ENCODE measurements at regions not wholly inside any gene's neighbourhood (a gene's known extent, or its start where the extent isn't known, plus 50 kb on each side); places are given as distances from the start of the nearest gene placed in this dataset.

- no peak for DNase-seq
These were observed 418.0 kb upstream of the IMPG1 start for GRCh38 chr6:76490456-76490855.

GRCh38 chr6:76481101-76481500 is 408.6 kb upstream of the IMPG1 start:
- DNase-seq, result no peak

GRCh38 chr6:76472858-76473257 is 400.4 kb upstream of the IMPG1 start:
- no peak for DNase-seq

GRCh38 chr6:76466286-76466685 is 393.8 kb upstream of the IMPG1 start:
- no peak for DNase-seq

GRCh38 chr6:76465410-76465809 is 392.9 kb upstream of the IMPG1 start:
- no peak for DNase-seq

- DNase-seq, result no peak
These were observed 380.8 kb upstream of the IMPG1 start for GRCh38 chr6:76453270-76453669.

GRCh38 chr6:76451926-76452709 is 379.7 kb upstream of the IMPG1 start:
- no peak for DNase-seq

GRCh38 chr6:76448109-76448508 is 375.6 kb upstream of the IMPG1 start:
- no peak for DNase-seq

GRCh38 chr6:76441875-76442274 is 369.4 kb upstream of the IMPG1 start:
- no peak for DNase-seq

- no peak for DNase-seq
These were observed 367.3 kb upstream of the IMPG1 start for GRCh38 chr6:76439811-76440210.

GRCh38 chr6:76438768-76439167 is 366.3 kb upstream of the IMPG1 start:
- no peak for DNase-seq

- DNase-seq, result no peak
These were observed 362.7 kb upstream of the IMPG1 start for GRCh38 chr6:76435174-76435573.

GRCh38 chr6:76422511-76423213 is 350.2 kb upstream of the IMPG1 start:
- DNase-seq, result no peak

- no peak for DNase-seq
These were observed 347.6 kb upstream of the IMPG1 start for GRCh38 chr6:76420094-76420493.

GRCh38 chr6:76418560-76419223 is 346.2 kb upstream of the IMPG1 start:
- no peak for DNase-seq

- no peak for DNase-seq
These were observed 344.6 kb upstream of the IMPG1 start for GRCh38 chr6:76416821-76417605.

GRCh38 chr6:76403064-76403463 is 330.6 kb upstream of the IMPG1 start:
- DNase-seq, result no peak

- DNase-seq, result no peak
These were observed 325.5 kb upstream of the IMPG1 start for GRCh38 chr6:76397966-76398365.

GRCh38 chr6:76382201-76382600 is 309.7 kb upstream of the IMPG1 start:
- DNase-seq, result no peak

GRCh38 chr6:76381612-76382011 is 309.1 kb upstream of the IMPG1 start:
- DNase-seq, result no peak

GRCh38 chr6:76351275-76351674 is 278.8 kb upstream of the IMPG1 start:
- no peak for DNase-seq

GRCh38 chr6:76347539-76347938 is 275.1 kb upstream of the IMPG1 start:
- no peak for DNase-seq

- no peak for DNase-seq
These were observed 270.2 kb upstream of the IMPG1 start for GRCh38 chr6:76342611-76343160.

Measured in NCI-H510A treated with DMSO at 0.1 percent for 48 hours (cell line).